ENCODE measurements at regions not wholly inside any gene's neighbourhood (a gene's known extent, or its start where the extent isn't known, plus 50 kb on each side); places are given as distances from the start of the nearest gene placed in this dataset.

DNA sequence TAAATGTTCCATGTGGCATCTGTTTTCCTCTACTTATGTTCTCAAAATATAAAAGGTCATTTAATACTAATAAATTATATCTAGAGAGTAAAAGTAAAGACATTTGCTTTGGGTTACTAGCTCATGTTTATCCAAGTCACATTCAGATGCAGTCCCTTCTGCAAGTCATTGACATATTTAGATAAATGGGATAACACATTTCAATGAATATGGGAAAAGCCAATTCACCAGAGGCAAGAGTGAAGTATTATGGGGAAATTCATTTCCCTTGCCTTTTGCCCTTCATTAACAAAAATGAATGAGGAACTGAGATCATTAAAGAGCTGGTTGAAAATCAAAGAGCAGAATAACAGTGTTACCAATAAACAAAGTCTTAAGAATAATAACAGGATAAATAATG lies 306.2 kb upstream of the FSTL5 start:
- Histone ChIP-seq H2AFZ (no peak overlapping the region), H3K79me2 (replicated peaks; ENCODE audit: insufficient read depth) (no peaks in the 10 kb centered on the region), H4K20me1 (replicated peaks; ENCODE audit: insufficient read depth) (no peaks in the 10 kb centered on the region), H3K27ac (ENCODE audit: low read depth) (no peak overlapping the region), H3F3A (replicated peaks; ENCODE audit: low read depth) (no peaks in the 10 kb centered on the region), H3K36me3 (ENCODE audit: insufficient read depth) (no peaks in the 10 kb centered on the region), H3K9me2 (ENCODE audit: insufficient read depth) (no peaks in the 10 kb centered on the region), H3K4me3 (no peak overlapping the region), H3K27me3 (ENCODE audit: insufficient read depth) (no peaks in the 10 kb centered on the region), H3K4me2 (no peak overlapping the region), H3K4me1 (ENCODE audit: insufficient read depth) (no peaks in the 10 kb centered on the region)
- H3K4me1 Mint-ChIP-seq: no peaks in the 10 kb centered on the region
- no peak overlapping the region for H3K27ac Mint-ChIP-seq
- ATAC-seq (no peak), DNase-seq (ENCODE audit: low spot score) (no peak)
- TF ChIP-seq NANOG (IDR thresholded peaks at IDR 0.05; ENCODE audit: borderline replicate concordance): no peak
- no peak for TF ChIP-seq CREB1 (CRISPR knock-in tag; IDR thresholded peaks at IDR 0.05; ENCODE audit: low read depth)
- TF ChIP-seq, protein P1, sequence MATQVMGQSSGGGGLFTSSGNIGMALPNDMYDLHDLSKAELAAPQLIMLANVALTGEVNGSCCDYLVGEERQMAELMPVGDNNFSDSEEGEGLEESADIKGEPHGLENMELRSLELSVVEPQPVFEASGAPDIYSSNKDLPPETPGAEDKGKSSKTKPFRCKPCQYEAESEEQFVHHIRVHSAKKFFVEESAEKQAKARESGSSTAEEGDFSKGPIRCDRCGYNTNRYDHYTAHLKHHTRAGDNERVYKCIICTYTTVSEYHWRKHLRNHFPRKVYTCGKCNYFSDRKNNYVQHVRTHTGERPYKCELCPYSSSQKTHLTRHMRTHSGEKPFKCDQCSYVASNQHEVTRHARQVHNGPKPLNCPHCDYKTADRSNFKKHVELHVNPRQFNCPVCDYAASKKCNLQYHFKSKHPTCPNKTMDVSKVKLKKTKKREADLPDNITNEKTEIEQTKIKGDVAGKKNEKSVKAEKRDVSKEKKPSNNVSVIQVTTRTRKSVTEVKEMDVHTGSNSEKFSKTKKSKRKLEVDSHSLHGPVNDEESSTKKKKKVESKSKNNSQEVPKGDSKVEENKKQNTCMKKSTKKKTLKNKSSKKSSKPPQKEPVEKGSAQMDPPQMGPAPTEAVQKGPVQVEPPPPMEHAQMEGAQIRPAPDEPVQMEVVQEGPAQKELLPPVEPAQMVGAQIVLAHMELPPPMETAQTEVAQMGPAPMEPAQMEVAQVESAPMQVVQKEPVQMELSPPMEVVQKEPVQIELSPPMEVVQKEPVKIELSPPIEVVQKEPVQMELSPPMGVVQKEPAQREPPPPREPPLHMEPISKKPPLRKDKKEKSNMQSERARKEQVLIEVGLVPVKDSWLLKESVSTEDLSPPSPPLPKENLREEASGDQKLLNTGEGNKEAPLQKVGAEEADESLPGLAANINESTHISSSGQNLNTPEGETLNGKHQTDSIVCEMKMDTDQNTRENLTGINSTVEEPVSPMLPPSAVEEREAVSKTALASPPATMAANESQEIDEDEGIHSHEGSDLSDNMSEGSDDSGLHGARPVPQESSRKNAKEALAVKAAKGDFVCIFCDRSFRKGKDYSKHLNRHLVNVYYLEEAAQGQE (IDR thresholded peaks at IDR 0.05; ENCODE audit: unreplicated experiment): no peak
- no peak for TF ChIP-seq ZNF114 (CRISPR knock-in tag; IDR thresholded peaks at IDR 0.05)
- TF ChIP-seq POLR2AphosphoS5 (IDR thresholded peaks at IDR 0.05; ENCODE audit: low read depth): no peak
- TF ChIP-seq EZH2phosphoT487 (IDR thresholded peaks at IDR 0.05; ENCODE audit: unreplicated experiment): no peak
- TF ChIP-seq, protein P2, sequence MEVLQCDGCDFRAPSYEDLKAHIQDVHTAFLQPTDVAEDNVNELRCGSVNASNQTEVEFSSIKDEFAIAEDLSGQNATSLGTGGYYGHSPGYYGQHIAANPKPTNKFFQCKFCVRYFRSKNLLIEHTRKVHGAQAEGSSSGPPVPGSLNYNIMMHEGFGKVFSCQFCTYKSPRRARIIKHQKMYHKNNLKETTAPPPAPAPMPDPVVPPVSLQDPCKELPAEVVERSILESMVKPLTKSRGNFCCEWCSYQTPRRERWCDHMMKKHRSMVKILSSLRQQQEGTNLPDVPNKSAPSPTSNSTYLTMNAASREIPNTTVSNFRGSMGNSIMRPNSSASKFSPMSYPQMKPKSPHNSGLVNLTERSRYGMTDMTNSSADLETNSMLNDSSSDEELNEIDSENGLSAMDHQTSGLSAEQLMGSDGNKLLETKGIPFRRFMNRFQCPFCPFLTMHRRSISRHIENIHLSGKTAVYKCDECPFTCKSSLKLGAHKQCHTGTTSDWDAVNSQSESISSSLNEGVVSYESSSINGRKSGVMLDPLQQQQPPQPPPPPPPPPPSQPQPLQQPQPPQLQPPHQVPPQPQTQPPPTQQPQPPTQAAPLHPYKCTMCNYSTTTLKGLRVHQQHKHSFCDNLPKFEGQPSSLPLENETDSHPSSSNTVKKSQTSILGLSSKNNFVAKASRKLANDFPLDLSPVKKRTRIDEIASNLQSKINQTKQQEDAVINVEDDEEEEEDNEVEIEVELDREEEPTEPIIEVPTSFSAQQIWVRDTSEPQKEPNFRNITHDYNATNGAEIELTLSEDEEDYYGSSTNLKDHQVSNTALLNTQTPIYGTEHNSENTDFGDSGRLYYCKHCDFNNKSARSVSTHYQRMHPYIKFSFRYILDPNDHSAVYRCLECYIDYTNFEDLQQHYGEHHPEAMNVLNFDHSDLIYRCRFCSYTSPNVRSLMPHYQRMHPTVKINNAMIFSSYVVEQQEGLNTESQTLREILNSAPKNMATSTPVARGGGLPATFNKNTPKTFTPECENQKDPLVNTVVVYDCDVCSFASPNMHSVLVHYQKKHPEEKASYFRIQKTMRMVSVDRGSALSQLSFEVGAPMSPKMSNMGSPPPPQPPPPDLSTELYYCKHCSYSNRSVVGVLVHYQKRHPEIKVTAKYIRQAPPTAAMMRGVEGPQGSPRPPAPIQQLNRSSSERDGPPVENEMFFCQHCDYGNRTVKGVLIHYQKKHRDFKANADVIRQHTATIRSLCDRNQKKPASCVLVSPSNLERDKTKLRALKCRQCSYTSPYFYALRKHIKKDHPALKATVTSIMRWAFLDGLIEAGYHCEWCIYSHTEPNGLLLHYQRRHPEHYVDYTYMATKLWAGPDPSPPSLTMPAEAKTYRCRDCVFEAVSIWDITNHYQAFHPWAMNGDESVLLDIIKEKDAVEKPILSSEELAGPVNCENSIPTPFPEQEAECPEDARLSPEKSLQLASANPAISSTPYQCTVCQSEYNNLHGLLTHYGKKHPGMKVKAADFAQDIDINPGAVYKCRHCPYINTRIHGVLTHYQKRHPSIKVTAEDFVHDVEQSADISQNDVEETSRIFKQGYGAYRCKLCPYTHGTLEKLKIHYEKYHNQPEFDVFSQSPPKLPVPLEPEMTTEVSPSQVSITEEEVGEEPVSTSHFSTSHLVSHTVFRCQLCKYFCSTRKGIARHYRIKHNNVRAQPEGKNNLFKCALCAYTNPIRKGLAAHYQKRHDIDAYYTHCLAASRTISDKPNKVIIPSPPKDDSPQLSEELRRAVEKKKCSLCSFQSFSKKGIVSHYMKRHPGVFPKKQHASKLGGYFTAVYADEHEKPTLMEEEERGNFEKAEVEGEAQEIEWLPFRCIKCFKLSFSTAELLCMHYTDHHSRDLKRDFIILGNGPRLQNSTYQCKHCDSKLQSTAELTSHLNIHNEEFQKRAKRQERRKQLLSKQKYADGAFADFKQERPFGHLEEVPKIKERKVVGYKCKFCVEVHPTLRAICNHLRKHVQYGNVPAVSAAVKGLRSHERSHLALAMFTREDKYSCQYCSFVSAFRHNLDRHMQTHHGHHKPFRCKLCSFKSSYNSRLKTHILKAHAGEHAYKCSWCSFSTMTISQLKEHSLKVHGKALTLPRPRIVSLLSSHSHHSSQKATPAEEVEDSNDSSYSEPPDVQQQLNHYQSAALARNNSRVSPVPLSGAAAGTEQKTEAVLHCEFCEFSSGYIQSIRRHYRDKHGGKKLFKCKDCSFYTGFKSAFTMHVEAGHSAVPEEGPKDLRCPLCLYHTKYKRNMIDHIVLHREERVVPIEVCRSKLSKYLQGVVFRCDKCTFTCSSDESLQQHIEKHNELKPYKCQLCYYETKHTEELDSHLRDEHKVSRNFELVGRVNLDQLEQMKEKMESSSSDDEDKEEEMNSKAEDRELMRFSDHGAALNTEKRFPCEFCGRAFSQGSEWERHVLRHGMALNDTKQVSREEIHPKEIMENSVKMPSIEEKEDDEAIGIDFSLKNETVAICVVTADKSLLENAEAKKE (CRISPR knock-in tag; IDR thresholded peaks at IDR 0.05): no peak
- TF ChIP-seq ETS1 (IDR thresholded peaks at IDR 0.05): no peak
- no peak for TF ChIP-seq STAT1 (IDR thresholded peaks at IDR 0.05; ENCODE audit: unreplicated experiment)
- TF ChIP-seq JUNB (IDR thresholded peaks at IDR 0.05; ENCODE audit: unreplicated experiment): no peak
- TF ChIP-seq ZNF331 (CRISPR knock-in tag; IDR thresholded peaks at IDR 0.05; ENCODE audit: low read depth): no peak
- TF ChIP-seq EZH2 (IDR thresholded peaks at IDR 0.05; ENCODE audit: low read depth, unreplicated experiment): no peak
- TF ChIP-seq, protein P3, sequence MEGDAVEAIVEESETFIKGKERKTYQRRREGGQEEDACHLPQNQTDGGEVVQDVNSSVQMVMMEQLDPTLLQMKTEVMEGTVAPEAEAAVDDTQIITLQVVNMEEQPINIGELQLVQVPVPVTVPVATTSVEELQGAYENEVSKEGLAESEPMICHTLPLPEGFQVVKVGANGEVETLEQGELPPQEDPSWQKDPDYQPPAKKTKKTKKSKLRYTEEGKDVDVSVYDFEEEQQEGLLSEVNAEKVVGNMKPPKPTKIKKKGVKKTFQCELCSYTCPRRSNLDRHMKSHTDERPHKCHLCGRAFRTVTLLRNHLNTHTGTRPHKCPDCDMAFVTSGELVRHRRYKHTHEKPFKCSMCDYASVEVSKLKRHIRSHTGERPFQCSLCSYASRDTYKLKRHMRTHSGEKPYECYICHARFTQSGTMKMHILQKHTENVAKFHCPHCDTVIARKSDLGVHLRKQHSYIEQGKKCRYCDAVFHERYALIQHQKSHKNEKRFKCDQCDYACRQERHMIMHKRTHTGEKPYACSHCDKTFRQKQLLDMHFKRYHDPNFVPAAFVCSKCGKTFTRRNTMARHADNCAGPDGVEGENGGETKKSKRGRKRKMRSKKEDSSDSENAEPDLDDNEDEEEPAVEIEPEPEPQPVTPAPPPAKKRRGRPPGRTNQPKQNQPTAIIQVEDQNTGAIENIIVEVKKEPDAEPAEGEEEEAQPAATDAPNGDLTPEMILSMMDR (conservative IDR thresholded peaks at IDR 0.05; ENCODE audit: low read depth in 2 of 2): no peak
- peaks cover 2% of the 10 kb centered on the region for H3K27me3 Mint-ChIP-seq (ENCODE audit: insufficient read depth, low read depth, poor library complexity)
- H3K36me3 Mint-ChIP-seq (ENCODE audit: low read depth): no peaks in the 10 kb centered on the region
- peaks cover 2% of the 10 kb centered on the region; the same call in 1 of the 3 replicates for H3K9me3 Mint-ChIP-seq
- no peak overlapping the region for H3K4me3 Mint-ChIP-seq
